DOHH2 (cell line): ENCODE measurements at regions not wholly inside any gene's neighbourhood (a gene's known extent, or its start where the extent isn't known, plus 50 kb on each side); places are given as distances from the start of the nearest gene placed in this dataset.

Experiments used
- EZH2phosphoT487 ChIP-seq: fragments of 200-600 bp; sonication (generic); IDR thresholded peaks from 2 replicates; pipeline ENCODE4 v1.6.1; 2017; ENCODE audit warnings: borderline replicate concordance, mild to moderate bottlenecking, antibody characterized with exemption, low read length, moderate library complexity, mixed read lengths
- TF ChIP-seq, protein P1 (sequence below): fragments of 200-600 bp; sonication (generic); IDR thresholded peaks from one replicate; pipeline ENCODE4 v1.5.1; 2014; ENCODE audit warnings: antibody characterized with exemption, mild to moderate bottlenecking, low read depth, low read length; ENCODE audit not compliant: poor library complexity, severe bottlenecking

DNA sequence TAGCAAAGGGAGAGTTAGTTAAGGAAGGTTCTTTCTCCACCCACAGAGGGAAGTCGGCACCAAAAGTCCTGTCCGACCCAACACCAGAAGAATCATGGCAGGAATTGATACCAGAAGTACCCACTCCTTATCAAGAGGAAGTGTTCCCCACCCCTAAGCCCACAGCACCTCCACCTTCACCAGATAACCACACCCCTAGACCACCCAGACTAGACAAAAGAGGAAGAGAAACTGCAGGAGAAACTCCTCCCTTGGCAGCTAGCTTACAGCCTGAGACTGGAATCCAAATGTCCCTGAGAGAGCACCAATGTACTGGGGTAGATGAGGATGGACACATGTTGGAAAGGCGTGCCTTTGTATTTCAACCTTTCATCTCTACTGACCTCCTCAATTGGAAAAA, 532.9 kb upstream of the TSPY4 start:
- TF ChIP-seq, protein P1, sequence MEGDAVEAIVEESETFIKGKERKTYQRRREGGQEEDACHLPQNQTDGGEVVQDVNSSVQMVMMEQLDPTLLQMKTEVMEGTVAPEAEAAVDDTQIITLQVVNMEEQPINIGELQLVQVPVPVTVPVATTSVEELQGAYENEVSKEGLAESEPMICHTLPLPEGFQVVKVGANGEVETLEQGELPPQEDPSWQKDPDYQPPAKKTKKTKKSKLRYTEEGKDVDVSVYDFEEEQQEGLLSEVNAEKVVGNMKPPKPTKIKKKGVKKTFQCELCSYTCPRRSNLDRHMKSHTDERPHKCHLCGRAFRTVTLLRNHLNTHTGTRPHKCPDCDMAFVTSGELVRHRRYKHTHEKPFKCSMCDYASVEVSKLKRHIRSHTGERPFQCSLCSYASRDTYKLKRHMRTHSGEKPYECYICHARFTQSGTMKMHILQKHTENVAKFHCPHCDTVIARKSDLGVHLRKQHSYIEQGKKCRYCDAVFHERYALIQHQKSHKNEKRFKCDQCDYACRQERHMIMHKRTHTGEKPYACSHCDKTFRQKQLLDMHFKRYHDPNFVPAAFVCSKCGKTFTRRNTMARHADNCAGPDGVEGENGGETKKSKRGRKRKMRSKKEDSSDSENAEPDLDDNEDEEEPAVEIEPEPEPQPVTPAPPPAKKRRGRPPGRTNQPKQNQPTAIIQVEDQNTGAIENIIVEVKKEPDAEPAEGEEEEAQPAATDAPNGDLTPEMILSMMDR, result no peak
- no peak for TF ChIP-seq EZH2phosphoT487
